Fibroblast of lung (primary cell): ENCODE measurements at regions not wholly inside any gene's neighbourhood (a gene's known extent, or its start where the extent isn't known, plus 50 kb on each side); places are given as distances from the start of the nearest gene placed in this dataset.

Source experiments
- CTCF ChIP-seq, 2 donors: IDR thresholded peaks in 1 of 2; conservative IDR thresholded peaks in 1 of 2; 1 replicate in 1 of 2; 2 replicates in 1 of 2; pipeline ENCODE4 v1.5.1; 2011 to 2012; ENCODE audit warnings: low read length in 2 of 2, control low read depth in 1 of 2, inconsistent platforms in 1 of 2, low read depth in 1 of 2, mild to moderate bottlenecking in 1 of 2
- EZH2 ChIP-seq: IDR thresholded peaks from 2 replicates; pipeline ENCODE4 v1.5.1; 2012; ENCODE audit warnings: low read length, control low read depth, mild to moderate bottlenecking; ENCODE audit errors: missing control alignments

- no peak for TF ChIP-seq CTCF (conservative IDR thresholded peaks at IDR 0.05 in 1 of 2, IDR thresholded peaks at IDR 0.05 in 1 of 2; ENCODE audit: low read depth in 1 of 2, low read length in 2 of 2)
- no peak for TF ChIP-seq EZH2
Observed at GRCh38 chr6:21722510-21722909, 129.0 kb downstream of the SOX4 start.
